HG03196 (cell line): ENCODE measurements at regions not wholly inside any gene's neighbourhood (a gene's known extent, or its start where the extent isn't known, plus 50 kb on each side); places are given as distances from the start of the nearest gene placed in this dataset.
A peak's percentile ranks its signal among the peaks of the same experiment; 100 is the strongest.

Experiments used
- ATAC-seq: cut with Tn5 transposase; IDR thresholded peaks from one replicate; pipeline ENCODE4 v1.9.1; 2021; ENCODE audit not compliant: unreplicated experiment

DNA sequence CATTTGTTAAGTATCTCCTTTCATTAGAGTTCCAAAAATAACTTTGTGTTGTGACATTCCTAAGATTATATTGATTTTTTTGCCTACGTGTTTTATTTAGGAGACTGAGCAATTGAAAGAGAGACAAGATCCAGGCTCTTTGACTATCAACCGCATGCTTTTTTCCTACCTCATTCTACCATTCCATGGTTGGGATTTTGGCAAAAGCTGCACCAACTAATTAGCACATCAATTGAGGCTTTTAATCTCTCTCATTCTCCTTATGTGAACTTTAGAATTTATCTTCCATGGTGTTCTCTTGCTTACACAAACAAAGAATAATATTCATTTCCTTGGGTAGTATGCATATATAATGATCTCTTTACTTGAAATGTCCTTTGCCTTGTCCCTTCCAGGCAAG, 338.7 kb upstream of the SMC2 start:
- ATAC-seq = no peak

GRCh38 chr9:103755986-103756385, 338.1 kb upstream of the SMC2 start:
- ATAC-seq = no peak

GRCh38 chr9:103757062-103757461, 337.0 kb upstream of the SMC2 start:
- ATAC-seq = no peak

GRCh38 chr9:103761466-103761865, 332.6 kb upstream of the SMC2 start:
- ATAC-seq = no peak

DNA sequence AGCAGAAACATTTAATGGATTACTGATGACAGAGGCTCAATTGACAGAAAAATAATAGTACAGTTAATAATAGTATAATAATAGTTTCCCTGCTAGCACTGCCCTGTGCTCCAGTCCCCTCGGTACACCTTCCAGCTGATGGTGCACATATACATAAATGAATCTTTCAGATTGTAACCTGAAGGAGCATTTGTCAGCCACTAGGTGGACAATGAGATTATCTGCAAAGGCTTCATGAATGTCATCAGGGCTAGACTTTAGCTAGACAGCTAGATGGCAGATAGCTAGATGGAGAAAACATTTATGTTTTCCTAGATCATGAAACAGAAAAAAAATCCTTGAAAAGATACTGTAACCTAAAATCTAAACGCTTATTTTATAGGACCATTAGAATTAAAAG, 304.4 kb upstream of the SMC2 start:
- ATAC-seq = peak; percentile 87

DNA sequence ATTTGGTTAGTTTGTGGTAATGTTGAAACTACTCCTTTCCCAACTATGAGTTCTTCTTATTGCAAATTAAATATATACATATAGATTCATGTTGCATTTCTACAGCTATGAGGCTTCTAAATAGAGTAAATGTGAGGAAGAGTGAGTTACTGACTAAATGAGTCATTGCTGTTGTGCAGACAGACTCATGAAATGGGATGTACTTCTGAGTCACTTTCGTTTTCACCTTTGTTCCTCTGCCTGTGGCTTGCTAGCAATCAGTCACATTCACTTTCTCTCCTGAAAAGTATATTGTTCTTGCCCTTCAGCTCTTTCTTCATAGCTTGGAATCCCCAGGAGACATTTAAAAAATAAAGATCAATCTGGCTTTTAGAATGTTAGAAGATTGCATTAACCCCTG, 295.5 kb upstream of the SMC2 start:
- ATAC-seq = peak; percentile 100

DNA sequence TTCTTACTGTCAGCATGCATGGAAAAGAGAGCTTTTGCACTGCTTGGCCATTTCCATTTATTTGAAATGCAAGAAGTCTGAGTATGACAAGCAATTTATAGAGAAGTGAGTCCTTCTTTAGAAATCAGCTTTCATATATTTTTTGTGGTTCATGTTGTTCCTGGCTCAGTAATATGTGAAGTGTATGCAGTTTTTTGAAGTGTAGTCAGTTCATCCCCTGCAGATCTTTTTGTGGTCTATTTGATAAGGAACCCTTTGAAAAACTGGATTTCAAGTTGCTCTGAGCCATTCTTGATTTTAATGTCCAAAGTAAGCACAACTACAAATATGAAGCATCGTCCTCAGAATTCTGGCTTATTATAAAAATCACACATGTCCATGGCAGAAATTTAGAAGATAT, 294.1 kb upstream of the SMC2 start:
- ATAC-seq = no peak

DNA sequence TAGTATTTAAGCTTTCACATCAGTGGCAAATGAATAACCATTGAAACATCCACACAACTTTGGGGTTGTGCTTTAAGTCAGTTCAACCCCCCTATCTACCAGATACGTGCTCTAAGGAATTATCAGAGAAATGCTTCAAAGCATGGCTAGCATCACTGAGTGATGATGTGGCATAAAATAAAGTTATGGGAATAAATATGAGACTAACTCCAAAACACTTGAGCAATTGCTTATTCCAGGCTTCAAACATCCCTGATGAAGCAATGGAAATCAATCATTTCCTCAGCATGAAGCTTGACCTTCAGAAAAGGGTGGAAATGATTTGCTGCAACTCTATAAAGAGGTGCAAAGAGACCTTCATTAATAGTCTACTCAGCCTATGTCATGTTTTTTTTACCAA, 292.0 kb upstream of the SMC2 start:
- no peak for ATAC-seq

DNA sequence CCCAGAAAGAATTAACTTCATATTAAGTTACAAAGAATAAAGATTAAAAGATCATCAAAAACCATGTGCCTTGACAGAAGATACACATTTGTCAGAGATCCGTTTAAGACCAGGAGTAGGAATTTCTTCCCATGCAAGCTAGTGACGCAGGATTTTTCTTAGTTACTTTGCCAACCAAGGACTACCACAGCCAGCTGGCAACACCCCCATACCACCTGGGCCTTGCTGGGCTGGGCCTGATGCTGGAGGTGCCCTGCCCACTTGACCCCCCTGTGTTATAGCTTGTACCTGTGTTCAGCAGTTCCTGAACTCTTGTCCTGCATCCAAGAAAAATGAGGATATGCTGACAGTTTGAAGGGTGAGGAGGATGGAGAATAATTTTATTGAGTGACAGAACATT, 290.9 kb upstream of the SMC2 start:
- ATAC-seq = no peak

DNA sequence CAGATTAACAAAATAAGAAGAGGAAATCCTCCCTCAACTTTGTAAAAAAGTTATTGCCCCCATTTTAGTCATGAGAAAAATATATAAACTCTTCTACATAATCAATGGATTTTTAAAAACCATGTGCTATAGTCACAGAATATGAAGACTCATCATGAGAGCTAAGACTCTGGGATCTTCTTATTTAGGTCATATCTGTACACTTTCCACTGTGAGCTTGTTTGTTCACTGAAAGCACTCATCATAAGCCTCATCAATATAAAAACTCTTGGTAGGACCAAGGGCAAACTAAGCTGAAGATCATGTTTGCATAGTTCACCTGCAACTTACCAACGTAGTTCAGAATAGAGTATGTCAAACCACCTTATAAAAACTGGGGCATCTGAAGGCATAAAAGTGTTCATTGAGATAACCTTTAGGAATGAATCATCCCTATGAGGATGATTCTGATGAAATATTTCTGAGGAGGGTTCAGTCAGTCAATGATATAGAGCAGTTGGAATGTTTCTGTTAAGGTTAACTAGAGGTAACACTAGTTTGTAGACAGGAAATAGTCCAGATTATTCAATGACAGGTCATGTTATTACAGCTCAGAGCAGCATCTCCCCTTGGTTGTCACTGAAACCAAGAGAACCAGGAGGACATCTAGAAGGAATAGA, 289.9 kb upstream of the SMC2 start:
- no peak for ATAC-seq

DNA sequence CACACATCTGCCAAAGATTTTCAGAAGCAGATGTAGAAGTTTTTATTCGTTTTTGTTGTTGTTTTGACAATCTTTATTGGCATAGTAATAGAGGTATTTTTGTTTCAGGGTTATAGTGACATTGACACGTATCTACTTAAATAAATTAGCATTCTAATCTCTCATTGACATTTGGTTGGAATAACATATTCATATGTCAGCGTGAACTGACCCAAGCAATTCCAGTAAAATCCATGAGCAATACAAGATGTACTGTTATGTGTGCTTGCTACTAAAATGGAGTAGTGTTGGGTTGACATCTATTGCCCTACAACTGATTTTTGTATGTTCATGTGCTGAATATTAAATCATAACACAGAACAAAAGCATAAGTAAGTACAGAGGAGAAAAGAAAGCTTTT, 284.4 kb upstream of the SMC2 start:
- ATAC-seq = no peak

- ATAC-seq = no peak
Observed at GRCh38 chr9:103811462-103811861, 282.6 kb upstream of the SMC2 start.

GRCh38 chr9:103816146-103816545, 278.0 kb upstream of the SMC2 start:
- ATAC-seq = no peak

DNA sequence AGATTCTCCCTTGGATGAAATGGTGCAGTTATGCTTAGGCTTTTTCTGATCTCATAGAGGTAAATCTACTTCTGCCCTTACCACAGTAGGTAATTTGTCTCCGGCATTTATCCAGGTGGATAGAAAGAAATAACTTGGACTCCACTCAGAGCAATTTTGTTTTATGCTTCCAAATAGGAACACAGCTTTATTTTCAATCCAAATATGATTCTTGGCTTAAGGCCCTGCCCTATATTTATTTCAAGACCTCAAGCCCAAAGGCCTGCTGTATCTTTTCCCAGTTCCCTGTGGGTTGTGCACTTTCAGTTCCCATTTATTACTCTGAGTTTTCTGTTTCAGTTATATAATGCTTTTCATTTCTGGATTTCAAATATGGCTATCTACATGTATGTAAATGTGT, 274.2 kb upstream of the SMC2 start:
- no peak for ATAC-seq

DNA sequence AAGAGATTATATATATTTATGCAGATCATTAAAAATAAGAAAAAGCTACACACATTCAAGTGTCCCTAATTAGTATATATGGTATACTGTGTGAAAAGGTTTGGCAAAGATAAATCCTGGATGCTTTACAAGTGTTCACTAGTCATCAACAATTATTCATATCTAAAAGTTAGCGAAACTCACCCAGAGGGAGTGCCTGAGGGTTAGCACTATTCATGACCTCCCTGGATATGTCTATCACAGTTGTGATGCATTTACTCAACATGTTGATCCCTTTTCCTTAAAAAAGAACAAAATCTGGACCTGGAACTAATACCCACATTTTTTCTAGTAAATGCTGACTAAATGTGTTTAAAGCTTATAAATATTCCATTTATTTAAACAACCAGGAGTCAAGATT, 273.0 kb upstream of the SMC2 start:
- ATAC-seq = no peak

DNA sequence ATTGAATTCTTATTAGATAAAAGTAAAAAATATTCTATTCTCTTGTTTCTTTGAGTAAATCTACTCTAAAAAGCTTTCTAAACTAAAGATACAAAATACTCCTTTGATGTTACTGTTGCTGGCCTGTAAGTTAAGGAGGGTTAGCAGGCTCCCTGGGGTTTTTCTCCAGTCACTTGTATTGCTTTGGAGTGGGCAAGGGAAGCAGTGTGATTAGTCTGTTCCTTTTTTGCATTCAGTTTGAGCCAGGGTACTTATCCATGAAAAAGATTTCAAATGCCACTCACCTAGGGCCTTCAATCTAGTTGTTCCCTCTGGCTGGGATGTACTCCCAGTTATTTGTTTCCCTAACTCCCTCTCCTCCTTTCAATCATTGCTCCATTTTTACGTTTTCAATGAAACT, 256.2 kb upstream of the SMC2 start:
- no peak for ATAC-seq

GRCh38 chr9:103839197-103839596, 254.9 kb upstream of the SMC2 start:
- ATAC-seq = no peak

DNA sequence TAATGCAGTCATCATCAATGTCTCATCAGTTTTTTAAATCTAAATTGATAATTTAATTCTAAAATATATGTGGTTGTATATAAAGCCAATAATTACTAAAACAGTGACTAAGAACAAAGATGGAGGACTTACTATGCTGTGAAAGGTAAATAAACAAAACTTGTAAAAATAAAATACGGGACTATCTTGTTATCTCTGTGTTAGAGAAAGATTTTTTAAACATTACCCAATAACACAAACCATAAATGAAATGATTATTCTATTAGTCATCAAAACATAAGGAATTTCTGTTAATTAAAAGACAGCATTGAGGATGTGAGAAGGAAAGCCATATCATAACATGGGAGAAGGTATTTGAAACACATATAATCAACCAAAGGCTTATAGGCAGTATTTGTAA, 226.2 kb upstream of the SMC2 start:
- ATAC-seq = no peak

GRCh38 chr9:103872811-103873210, 221.3 kb upstream of the SMC2 start:
- no peak for ATAC-seq

DNA sequence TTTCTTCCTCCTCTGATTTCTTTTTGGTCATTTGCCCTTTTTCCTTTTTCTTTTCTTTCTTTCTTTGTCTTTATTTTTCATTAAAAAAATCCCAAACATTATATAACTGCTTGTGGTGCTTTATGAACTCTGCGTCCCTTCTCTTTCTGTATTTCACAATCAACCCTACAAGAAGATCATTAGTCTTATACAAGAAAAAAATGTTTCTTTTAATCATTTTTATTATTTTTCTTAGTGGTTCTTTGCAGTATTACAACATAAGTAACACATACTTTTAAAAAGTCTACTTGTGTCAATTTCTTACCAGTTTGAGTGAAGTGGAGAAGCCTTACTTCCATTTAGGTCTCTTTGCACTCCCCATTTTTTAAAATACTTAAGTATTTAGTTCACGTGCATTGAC, 212.7 kb upstream of the SMC2 start:
- ATAC-seq = no peak

GRCh38 chr9:103889989-103890388, 204.1 kb upstream of the SMC2 start:
- no peak for ATAC-seq

DNA sequence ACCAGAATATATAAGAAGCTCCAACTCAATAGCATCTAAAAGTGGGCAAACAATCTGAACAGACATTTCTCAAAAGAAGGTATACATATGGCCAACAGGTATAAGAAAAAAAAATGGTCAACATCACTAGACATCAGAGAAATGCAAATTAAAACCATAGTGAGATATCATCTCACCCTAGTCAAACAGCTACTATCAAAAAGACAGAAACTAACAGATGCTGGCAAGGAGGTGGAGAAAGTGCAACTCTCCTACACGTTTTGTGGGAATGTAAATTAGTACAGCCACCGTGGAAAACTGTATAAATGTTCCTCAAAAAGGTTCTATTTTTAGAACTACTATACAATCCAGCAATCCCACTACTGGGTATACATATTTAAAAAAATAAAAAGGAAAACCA, 199.9 kb upstream of the SMC2 start:
- no peak for ATAC-seq

DNA sequence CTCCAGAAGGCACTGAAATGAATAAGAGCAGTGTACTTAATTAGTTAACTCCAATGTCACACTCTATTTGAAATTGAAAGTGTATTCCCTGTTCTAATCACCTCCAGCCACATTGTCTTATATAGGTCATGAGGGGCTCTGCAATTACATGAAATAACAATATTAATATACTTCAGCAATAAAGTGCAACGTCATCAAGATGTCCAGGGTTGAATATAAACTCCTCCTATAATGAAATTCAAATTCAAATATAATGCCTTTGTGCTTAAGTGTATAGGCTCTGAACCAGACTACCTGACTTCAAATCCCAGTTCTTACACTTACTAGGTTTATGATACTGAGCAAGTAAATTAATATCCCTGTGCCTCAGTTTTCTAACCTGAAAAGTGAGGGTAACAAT, 195.6 kb upstream of the SMC2 start:
- no peak for ATAC-seq

GRCh38 chr9:103899866-103900265, 194.2 kb upstream of the SMC2 start:
- no peak for ATAC-seq
